DOHH2 (cell line): ENCODE measurements at regions not wholly inside any gene's neighbourhood (a gene's known extent, or its start where the extent isn't known, plus 50 kb on each side); places are given as distances from the start of the nearest gene placed in this dataset.

Source experiments
- H3F3A ChIP-seq: fragments of 200-600 bp; sonication (generic), shearing (Covaris generic); 2 replicates; pipeline ENCODE4 v1.6.0; 2016; ENCODE audit warnings: antibody characterized with exemption, mild to moderate bottlenecking; ENCODE audit not compliant: control insufficient read depth, insufficient read depth
- H3K27ac ChIP-seq: fragments of 200-600 bp; sonication (generic); 2 replicates; pipeline ENCODE4 v1.5.1; 2014; ENCODE audit warnings: low read depth, mild to moderate bottlenecking, low read length, moderate library complexity
- H3K27me3 ChIP-seq: fragments of 200-600 bp; sonication (generic); 2 replicates; pipeline ENCODE4 v1.6.1; 2014; ENCODE audit warnings: mild to moderate bottlenecking, low read length, mixed read lengths; ENCODE audit not compliant: control insufficient read depth
- H3K36me3 ChIP-seq: fragments of 200-600 bp; sonication (generic); 2 replicates; pipeline ENCODE4 v1.6.1; 2014; ENCODE audit warnings: mild to moderate bottlenecking, low read length, moderate library complexity, mixed read lengths; ENCODE audit not compliant: control insufficient read depth
- H3K4me1 ChIP-seq: fragments of 200-600 bp; sonication (generic); 2 replicates; pipeline ENCODE4 v1.6.1; 2014; ENCODE audit warnings: mild to moderate bottlenecking, low read length, mixed read lengths; ENCODE audit not compliant: control insufficient read depth
- H3K4me2 ChIP-seq: fragments of 200-600 bp; sonication (generic); 2 replicates; pipeline ENCODE4 v1.6.0; 2014; ENCODE audit warnings: mild to moderate bottlenecking, low read length, moderate library complexity
- H3K4me3 ChIP-seq: fragments of 200-600 bp; sonication (generic); 2 replicates; pipeline ENCODE4 v1.5.1; 2014; ENCODE audit warnings: mild to moderate bottlenecking, low read length, mixed read lengths
- H3K79me2 ChIP-seq: fragments of 200-600 bp; sonication (generic); 2 replicates; pipeline ENCODE4 v1.6.1; 2014; ENCODE audit warnings: mild to moderate bottlenecking, low read length, mixed read lengths; ENCODE audit not compliant: control insufficient read depth
- H3K9me2 ChIP-seq: fragments of 200-600 bp; sonication (generic); replicated peaks from 2 replicates; pipeline ENCODE4 v1.6.1; 2014; ENCODE audit warnings: mild to moderate bottlenecking, low read length, mixed read lengths; ENCODE audit not compliant: control insufficient read depth
- H3K9me3 ChIP-seq: fragments of 200-600 bp; sonication (generic); 2 replicates; pipeline ENCODE4 v1.6.1; 2014; ENCODE audit warnings: antibody characterized with exemption, low read length, mixed read lengths; ENCODE audit not compliant: control insufficient read depth, insufficient read depth
- H4K20me1 ChIP-seq: fragments of 200-600 bp; sonication (generic); 2 replicates; pipeline ENCODE4 v1.6.0; 2014; ENCODE audit warnings: low read depth, mild to moderate bottlenecking, antibody characterized with exemption, low read length, moderate library complexity; ENCODE audit not compliant: control insufficient read depth, insufficient read depth
- EZH2phosphoT487 ChIP-seq: fragments of 200-600 bp; sonication (generic); IDR thresholded peaks from 2 replicates; pipeline ENCODE4 v1.6.1; 2017; ENCODE audit warnings: borderline replicate concordance, mild to moderate bottlenecking, antibody characterized with exemption, low read length, moderate library complexity, mixed read lengths
- TF ChIP-seq, protein P1 (sequence below): fragments of 200-600 bp; sonication (generic); IDR thresholded peaks from one replicate; pipeline ENCODE4 v1.5.1; 2014; ENCODE audit warnings: antibody characterized with exemption, mild to moderate bottlenecking, low read depth, low read length; ENCODE audit not compliant: poor library complexity, severe bottlenecking

DNA sequence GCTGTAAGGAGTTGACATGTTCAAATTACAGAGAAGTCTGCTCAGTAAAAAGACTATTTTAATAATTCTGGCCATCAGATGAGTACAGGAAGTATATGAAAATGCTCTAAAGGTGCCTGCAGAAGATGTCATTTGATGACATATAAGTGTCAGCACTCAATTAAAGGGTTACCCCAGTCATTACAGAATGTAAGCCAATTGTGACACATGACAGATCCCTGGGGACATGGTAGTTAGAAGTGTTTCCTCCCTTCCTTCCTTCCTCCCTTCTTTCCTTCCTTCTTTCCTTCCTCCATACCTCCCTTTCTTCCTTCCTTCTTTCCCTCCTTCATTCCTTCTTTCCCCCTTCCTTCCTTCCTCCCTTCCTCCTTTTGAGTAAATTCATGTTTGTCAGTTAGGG is 453.0 kb downstream of the RAPGEF2 start:
- no peak overlapping the region for H3K27ac ChIP-seq
- H3K79me2 ChIP-seq, result no peaks in the 10 kb centered on the region
- H3K9me2 ChIP-seq, result no peaks in the 10 kb centered on the region
- H3K4me1 ChIP-seq, result no peaks in the 10 kb centered on the region
- no peaks in the 10 kb centered on the region for H3K36me3 ChIP-seq
- no peaks in the 10 kb centered on the region for H3F3A ChIP-seq
- H3K4me3 ChIP-seq, result no peak overlapping the region
- H3K9me3 ChIP-seq, result no peaks in the 10 kb centered on the region
- H3K27me3 ChIP-seq, result no peaks in the 10 kb centered on the region
- TF ChIP-seq, protein P1, sequence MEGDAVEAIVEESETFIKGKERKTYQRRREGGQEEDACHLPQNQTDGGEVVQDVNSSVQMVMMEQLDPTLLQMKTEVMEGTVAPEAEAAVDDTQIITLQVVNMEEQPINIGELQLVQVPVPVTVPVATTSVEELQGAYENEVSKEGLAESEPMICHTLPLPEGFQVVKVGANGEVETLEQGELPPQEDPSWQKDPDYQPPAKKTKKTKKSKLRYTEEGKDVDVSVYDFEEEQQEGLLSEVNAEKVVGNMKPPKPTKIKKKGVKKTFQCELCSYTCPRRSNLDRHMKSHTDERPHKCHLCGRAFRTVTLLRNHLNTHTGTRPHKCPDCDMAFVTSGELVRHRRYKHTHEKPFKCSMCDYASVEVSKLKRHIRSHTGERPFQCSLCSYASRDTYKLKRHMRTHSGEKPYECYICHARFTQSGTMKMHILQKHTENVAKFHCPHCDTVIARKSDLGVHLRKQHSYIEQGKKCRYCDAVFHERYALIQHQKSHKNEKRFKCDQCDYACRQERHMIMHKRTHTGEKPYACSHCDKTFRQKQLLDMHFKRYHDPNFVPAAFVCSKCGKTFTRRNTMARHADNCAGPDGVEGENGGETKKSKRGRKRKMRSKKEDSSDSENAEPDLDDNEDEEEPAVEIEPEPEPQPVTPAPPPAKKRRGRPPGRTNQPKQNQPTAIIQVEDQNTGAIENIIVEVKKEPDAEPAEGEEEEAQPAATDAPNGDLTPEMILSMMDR, result no peak
- TF ChIP-seq EZH2phosphoT487, result no peak
- H4K20me1 ChIP-seq, result no peaks in the 10 kb centered on the region
- H3K4me2 ChIP-seq, result no peak overlapping the region

- no peaks in the 10 kb centered on the region for H3F3A ChIP-seq
- no peak for TF ChIP-seq EZH2phosphoT487
- TF ChIP-seq, protein P1, result no peak
- no peaks in the 10 kb centered on the region for H3K36me3 ChIP-seq
Observed at GRCh38 chr4:159562366-159562765, 459.5 kb downstream of the RAPGEF2 start.

GRCh38 chr4:159563257-159563656 is 460.4 kb downstream of the RAPGEF2 start:
- H3F3A ChIP-seq, result no peaks in the 10 kb centered on the region
- H3K9me2 ChIP-seq, result no peaks in the 10 kb centered on the region
- no peaks in the 10 kb centered on the region for H3K27me3 ChIP-seq
- no peaks in the 10 kb centered on the region for H3K9me3 ChIP-seq
- H3K27ac ChIP-seq, result no peak overlapping the region
- no peak overlapping the region for H3K4me2 ChIP-seq
- H3K36me3 ChIP-seq, result no peaks in the 10 kb centered on the region
- H3K4me3 ChIP-seq, result no peak overlapping the region
- H3K4me1 ChIP-seq, result no peaks in the 10 kb centered on the region
- TF ChIP-seq, protein P1, result no peak
- TF ChIP-seq EZH2phosphoT487, result no peak
- no peaks in the 10 kb centered on the region for H3K79me2 ChIP-seq
- no peaks in the 10 kb centered on the region for H4K20me1 ChIP-seq

More at GRCh38 chr4:159562366-159562765, 459.5 kb downstream of the RAPGEF2 start:
- Histone ChIP-seq H3K27me3 (no peaks in the 10 kb centered on the region), H3K4me3 (no peak overlapping the region), H3K9me2 (no peaks in the 10 kb centered on the region), H3K79me2 (no peaks in the 10 kb centered on the region), H3K4me1 (no peaks in the 10 kb centered on the region), H3K27ac (no peak overlapping the region), H3K9me3 (no peaks in the 10 kb centered on the region), H4K20me1 (no peaks in the 10 kb centered on the region), H3K4me2 (no peak overlapping the region)

DNA sequence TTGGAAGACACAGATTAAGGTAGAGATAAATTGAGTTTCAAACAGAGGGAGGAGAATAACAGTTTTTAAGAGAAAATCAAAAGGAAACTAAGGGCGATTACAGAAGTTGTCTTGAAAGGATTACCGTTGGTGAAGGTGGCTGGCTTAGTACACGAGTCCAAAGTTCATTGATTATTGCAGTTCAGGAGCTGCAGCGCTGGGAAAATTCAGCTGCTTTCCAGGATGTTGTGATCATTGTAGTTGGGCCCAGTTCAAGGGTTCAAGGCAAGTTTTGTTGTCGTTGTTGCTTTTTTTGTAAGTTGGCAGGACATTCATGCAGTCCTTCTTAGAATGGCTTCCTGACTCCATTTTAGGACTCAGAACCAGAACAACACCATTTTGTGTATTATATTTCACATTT is 461.7 kb downstream of the RAPGEF2 start:
- Histone ChIP-seq H3K9me3 (no peaks in the 10 kb centered on the region), H3K4me3 (no peak overlapping the region), H3K27me3 (no peaks in the 10 kb centered on the region), H3F3A (no peaks in the 10 kb centered on the region), H4K20me1 (no peaks in the 10 kb centered on the region), H3K36me3 (no peaks in the 10 kb centered on the region), H3K9me2 (no peaks in the 10 kb centered on the region), H3K79me2 (no peaks in the 10 kb centered on the region), H3K4me1 (no peaks in the 10 kb centered on the region), H3K27ac (no peak overlapping the region), H3K4me2 (no peak overlapping the region)
- TF ChIP-seq, protein P1, result no peak
- TF ChIP-seq EZH2phosphoT487, result no peak
